ENCODE measurements at regions not wholly inside any gene's neighbourhood (a gene's known extent, or its start where the extent isn't known, plus 50 kb on each side); places are given as distances from the start of the nearest gene placed in this dataset.

GRCh38 chr14:84288781-84289180 is 1241.2 kb upstream of the FLRT2 start:
- TF ChIP-seq, protein P1, sequence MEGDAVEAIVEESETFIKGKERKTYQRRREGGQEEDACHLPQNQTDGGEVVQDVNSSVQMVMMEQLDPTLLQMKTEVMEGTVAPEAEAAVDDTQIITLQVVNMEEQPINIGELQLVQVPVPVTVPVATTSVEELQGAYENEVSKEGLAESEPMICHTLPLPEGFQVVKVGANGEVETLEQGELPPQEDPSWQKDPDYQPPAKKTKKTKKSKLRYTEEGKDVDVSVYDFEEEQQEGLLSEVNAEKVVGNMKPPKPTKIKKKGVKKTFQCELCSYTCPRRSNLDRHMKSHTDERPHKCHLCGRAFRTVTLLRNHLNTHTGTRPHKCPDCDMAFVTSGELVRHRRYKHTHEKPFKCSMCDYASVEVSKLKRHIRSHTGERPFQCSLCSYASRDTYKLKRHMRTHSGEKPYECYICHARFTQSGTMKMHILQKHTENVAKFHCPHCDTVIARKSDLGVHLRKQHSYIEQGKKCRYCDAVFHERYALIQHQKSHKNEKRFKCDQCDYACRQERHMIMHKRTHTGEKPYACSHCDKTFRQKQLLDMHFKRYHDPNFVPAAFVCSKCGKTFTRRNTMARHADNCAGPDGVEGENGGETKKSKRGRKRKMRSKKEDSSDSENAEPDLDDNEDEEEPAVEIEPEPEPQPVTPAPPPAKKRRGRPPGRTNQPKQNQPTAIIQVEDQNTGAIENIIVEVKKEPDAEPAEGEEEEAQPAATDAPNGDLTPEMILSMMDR (conservative IDR thresholded peaks at IDR 0.05; ENCODE audit: low read depth in 2 of 2): 0 out of 4 replicates have a peak, but pooled peaks of 1 of the 2 experiments have one; percentile 6
- TF ChIP-seq, protein P2, sequence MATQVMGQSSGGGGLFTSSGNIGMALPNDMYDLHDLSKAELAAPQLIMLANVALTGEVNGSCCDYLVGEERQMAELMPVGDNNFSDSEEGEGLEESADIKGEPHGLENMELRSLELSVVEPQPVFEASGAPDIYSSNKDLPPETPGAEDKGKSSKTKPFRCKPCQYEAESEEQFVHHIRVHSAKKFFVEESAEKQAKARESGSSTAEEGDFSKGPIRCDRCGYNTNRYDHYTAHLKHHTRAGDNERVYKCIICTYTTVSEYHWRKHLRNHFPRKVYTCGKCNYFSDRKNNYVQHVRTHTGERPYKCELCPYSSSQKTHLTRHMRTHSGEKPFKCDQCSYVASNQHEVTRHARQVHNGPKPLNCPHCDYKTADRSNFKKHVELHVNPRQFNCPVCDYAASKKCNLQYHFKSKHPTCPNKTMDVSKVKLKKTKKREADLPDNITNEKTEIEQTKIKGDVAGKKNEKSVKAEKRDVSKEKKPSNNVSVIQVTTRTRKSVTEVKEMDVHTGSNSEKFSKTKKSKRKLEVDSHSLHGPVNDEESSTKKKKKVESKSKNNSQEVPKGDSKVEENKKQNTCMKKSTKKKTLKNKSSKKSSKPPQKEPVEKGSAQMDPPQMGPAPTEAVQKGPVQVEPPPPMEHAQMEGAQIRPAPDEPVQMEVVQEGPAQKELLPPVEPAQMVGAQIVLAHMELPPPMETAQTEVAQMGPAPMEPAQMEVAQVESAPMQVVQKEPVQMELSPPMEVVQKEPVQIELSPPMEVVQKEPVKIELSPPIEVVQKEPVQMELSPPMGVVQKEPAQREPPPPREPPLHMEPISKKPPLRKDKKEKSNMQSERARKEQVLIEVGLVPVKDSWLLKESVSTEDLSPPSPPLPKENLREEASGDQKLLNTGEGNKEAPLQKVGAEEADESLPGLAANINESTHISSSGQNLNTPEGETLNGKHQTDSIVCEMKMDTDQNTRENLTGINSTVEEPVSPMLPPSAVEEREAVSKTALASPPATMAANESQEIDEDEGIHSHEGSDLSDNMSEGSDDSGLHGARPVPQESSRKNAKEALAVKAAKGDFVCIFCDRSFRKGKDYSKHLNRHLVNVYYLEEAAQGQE (IDR thresholded peaks at IDR 0.05; ENCODE audit: unreplicated experiment): no peak
- no peak for TF ChIP-seq EZH2 (IDR thresholded peaks at IDR 0.05; ENCODE audit: low read depth, unreplicated experiment)
- TF ChIP-seq POLR2AphosphoS5 (IDR thresholded peaks at IDR 0.05; ENCODE audit: low read depth): no peak
- no peak for TF ChIP-seq ZNF331 (CRISPR knock-in tag; IDR thresholded peaks at IDR 0.05; ENCODE audit: low read depth)
- no peak for TF ChIP-seq CREB1 (CRISPR knock-in tag; IDR thresholded peaks at IDR 0.05; ENCODE audit: low read depth)
- no peak for TF ChIP-seq EZH2phosphoT487 (IDR thresholded peaks at IDR 0.05; ENCODE audit: unreplicated experiment)
- no peak for TF ChIP-seq ZNF114 (CRISPR knock-in tag; IDR thresholded peaks at IDR 0.05)
- TF ChIP-seq JUNB (IDR thresholded peaks at IDR 0.05; ENCODE audit: unreplicated experiment): no peak
- no peak for TF ChIP-seq STAT1 (IDR thresholded peaks at IDR 0.05; ENCODE audit: unreplicated experiment)
- TF ChIP-seq NANOG (IDR thresholded peaks at IDR 0.05; ENCODE audit: borderline replicate concordance): no peak
- TF ChIP-seq, protein P3, sequence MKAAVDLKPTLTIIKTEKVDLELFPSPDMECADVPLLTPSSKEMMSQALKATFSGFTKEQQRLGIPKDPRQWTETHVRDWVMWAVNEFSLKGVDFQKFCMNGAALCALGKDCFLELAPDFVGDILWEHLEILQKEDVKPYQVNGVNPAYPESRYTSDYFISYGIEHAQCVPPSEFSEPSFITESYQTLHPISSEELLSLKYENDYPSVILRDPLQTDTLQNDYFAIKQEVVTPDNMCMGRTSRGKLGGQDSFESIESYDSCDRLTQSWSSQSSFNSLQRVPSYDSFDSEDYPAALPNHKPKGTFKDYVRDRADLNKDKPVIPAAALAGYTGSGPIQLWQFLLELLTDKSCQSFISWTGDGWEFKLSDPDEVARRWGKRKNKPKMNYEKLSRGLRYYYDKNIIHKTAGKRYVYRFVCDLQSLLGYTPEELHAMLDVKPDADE (IDR thresholded peaks at IDR 0.05): no peak
- TF ChIP-seq, protein P4, sequence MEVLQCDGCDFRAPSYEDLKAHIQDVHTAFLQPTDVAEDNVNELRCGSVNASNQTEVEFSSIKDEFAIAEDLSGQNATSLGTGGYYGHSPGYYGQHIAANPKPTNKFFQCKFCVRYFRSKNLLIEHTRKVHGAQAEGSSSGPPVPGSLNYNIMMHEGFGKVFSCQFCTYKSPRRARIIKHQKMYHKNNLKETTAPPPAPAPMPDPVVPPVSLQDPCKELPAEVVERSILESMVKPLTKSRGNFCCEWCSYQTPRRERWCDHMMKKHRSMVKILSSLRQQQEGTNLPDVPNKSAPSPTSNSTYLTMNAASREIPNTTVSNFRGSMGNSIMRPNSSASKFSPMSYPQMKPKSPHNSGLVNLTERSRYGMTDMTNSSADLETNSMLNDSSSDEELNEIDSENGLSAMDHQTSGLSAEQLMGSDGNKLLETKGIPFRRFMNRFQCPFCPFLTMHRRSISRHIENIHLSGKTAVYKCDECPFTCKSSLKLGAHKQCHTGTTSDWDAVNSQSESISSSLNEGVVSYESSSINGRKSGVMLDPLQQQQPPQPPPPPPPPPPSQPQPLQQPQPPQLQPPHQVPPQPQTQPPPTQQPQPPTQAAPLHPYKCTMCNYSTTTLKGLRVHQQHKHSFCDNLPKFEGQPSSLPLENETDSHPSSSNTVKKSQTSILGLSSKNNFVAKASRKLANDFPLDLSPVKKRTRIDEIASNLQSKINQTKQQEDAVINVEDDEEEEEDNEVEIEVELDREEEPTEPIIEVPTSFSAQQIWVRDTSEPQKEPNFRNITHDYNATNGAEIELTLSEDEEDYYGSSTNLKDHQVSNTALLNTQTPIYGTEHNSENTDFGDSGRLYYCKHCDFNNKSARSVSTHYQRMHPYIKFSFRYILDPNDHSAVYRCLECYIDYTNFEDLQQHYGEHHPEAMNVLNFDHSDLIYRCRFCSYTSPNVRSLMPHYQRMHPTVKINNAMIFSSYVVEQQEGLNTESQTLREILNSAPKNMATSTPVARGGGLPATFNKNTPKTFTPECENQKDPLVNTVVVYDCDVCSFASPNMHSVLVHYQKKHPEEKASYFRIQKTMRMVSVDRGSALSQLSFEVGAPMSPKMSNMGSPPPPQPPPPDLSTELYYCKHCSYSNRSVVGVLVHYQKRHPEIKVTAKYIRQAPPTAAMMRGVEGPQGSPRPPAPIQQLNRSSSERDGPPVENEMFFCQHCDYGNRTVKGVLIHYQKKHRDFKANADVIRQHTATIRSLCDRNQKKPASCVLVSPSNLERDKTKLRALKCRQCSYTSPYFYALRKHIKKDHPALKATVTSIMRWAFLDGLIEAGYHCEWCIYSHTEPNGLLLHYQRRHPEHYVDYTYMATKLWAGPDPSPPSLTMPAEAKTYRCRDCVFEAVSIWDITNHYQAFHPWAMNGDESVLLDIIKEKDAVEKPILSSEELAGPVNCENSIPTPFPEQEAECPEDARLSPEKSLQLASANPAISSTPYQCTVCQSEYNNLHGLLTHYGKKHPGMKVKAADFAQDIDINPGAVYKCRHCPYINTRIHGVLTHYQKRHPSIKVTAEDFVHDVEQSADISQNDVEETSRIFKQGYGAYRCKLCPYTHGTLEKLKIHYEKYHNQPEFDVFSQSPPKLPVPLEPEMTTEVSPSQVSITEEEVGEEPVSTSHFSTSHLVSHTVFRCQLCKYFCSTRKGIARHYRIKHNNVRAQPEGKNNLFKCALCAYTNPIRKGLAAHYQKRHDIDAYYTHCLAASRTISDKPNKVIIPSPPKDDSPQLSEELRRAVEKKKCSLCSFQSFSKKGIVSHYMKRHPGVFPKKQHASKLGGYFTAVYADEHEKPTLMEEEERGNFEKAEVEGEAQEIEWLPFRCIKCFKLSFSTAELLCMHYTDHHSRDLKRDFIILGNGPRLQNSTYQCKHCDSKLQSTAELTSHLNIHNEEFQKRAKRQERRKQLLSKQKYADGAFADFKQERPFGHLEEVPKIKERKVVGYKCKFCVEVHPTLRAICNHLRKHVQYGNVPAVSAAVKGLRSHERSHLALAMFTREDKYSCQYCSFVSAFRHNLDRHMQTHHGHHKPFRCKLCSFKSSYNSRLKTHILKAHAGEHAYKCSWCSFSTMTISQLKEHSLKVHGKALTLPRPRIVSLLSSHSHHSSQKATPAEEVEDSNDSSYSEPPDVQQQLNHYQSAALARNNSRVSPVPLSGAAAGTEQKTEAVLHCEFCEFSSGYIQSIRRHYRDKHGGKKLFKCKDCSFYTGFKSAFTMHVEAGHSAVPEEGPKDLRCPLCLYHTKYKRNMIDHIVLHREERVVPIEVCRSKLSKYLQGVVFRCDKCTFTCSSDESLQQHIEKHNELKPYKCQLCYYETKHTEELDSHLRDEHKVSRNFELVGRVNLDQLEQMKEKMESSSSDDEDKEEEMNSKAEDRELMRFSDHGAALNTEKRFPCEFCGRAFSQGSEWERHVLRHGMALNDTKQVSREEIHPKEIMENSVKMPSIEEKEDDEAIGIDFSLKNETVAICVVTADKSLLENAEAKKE (CRISPR knock-in tag; IDR thresholded peaks at IDR 0.05): no peak

Data from GM23338 (cell line).